ENCODE measurements at regions not wholly inside any gene's neighbourhood (a gene's known extent, or its start where the extent isn't known, plus 50 kb on each side); places are given as distances from the start of the nearest gene placed in this dataset.
A peak's percentile ranks its signal among the peaks of the same experiment; 100 is the strongest.

- TF ChIP-seq ZHX2 (IDR thresholded peaks at IDR 0.05; ENCODE audit: low read depth) (no peak), ZHX2 (CRISPR knock-in tag; IDR thresholded peaks at IDR 0.05; ENCODE audit: borderline replicate concordance) (no peak), POLR2AphosphoS5 (IDR thresholded peaks at IDR 0.05; ENCODE audit: low read depth, low read length) (no peak), PHF5A (CRISPR knock-in tag; IDR thresholded peaks at IDR 0.05; ENCODE audit: low read depth, unreplicated experiment) (peak; percentile 1), GTF3A (CRISPR knock-in tag; conservative IDR thresholded peaks at IDR 0.05) (no peak), KLF12 (CRISPR knock-in tag; IDR thresholded peaks at IDR 0.05; ENCODE audit: borderline replicate concordance) (no peak), NR3C1 (CRISPR knock-in tag; IDR thresholded peaks at IDR 0.05) (no peak), ZNF776 (CRISPR knock-in tag; IDR thresholded peaks at IDR 0.05) (no peak), MAFF (IDR thresholded peaks at IDR 0.05; ENCODE audit: low read depth, low read length) (no peak), U2AF2 (IDR thresholded peaks at IDR 0.05; ENCODE audit: low read depth, low read length) (no peak), ZNF704 (CRISPR knock-in tag; IDR thresholded peaks at IDR 0.05; ENCODE audit: borderline replicate concordance) (no peak), ZNF800 (CRISPR knock-in tag; IDR thresholded peaks at IDR 0.05) (no peak), ETV6 (CRISPR knock-in tag; conservative IDR thresholded peaks at IDR 0.05) (no peak), ZNF761 (CRISPR knock-in tag; conservative IDR thresholded peaks at IDR 0.05) (no peak), BHLHE40 (IDR thresholded peaks at IDR 0.05; ENCODE audit: low read length) (no peak), MTA1 (CRISPR knock-in tag; IDR thresholded peaks at IDR 0.05; ENCODE audit: borderline replicate concordance) (no peak), ZNF629 (CRISPR knock-in tag; conservative IDR thresholded peaks at IDR 0.05) (no peak), REL (CRISPR knock-in tag; conservative IDR thresholded peaks at IDR 0.05) (peak; percentile 42; the same call in 1 of the 2 replicates), MXD1 (CRISPR knock-in tag; IDR thresholded peaks at IDR 0.05) (no peak), TGIF2 (CRISPR knock-in tag; IDR thresholded peaks at IDR 0.05) (no peak), GLI4 (CRISPR knock-in tag; IDR thresholded peaks at IDR 0.05; ENCODE audit: borderline replicate concordance) (no peak), ZNF451 (CRISPR knock-in tag; IDR thresholded peaks at IDR 0.05) (no peak), ZNF501 (CRISPR knock-in tag; IDR thresholded peaks at IDR 0.05) (peak; percentile 28), ATAD3A (CRISPR knock-in tag; IDR thresholded peaks at IDR 0.05) (no peak), STAT5B (CRISPR knock-in tag; IDR thresholded peaks at IDR 0.05) (0 out of 2 replicates have a peak, but pooled peaks have one; percentile 41)
These were observed 109.7 kb upstream of the FOXN2 start (continued) for GRCh38 chr2:48204750-48205136.
